ENCODE measurements at regions not wholly inside any gene's neighbourhood (a gene's known extent, or its start where the extent isn't known, plus 50 kb on each side); places are given as distances from the start of the nearest gene placed in this dataset.

GRCh38 chr1:221098471-221099405, 219.5 kb downstream of the HLX start:
- no peak for DNase-seq (ENCODE audit: low read depth in 4 of 4, low spot score in 2 of 4)

- no peak for DNase-seq (ENCODE audit: low read depth in 4 of 4, low spot score in 2 of 4)
These were observed 220.7 kb downstream of the HLX start for GRCh38 chr1:221099747-221100595.

GRCh38 chr1:221100611-221101010, 221.4 kb downstream of the HLX start:
- no peak for DNase-seq (ENCODE audit: low read depth in 4 of 4, low spot score in 2 of 4)

- DNase-seq (ENCODE audit: low read depth in 4 of 4, low spot score in 2 of 4) = no peak
These were observed 222.8 kb downstream of the HLX start for GRCh38 chr1:221101807-221102605.

- DNase-seq (ENCODE audit: low read depth in 4 of 4, low spot score in 2 of 4) = no peak
These were observed 225.4 kb downstream of the HLX start for GRCh38 chr1:221104596-221104995.

GRCh38 chr1:221105578-221105977, 226.3 kb downstream of the HLX start:
- no peak for DNase-seq (ENCODE audit: low read depth in 4 of 4, low spot score in 2 of 4)

- DNase-seq (ENCODE audit: low read depth in 4 of 4, low spot score in 2 of 4) = no peak
These were observed 227.4 kb downstream of the HLX start for GRCh38 chr1:221106616-221107015.

- DNase-seq (ENCODE audit: low read depth in 4 of 4, low spot score in 2 of 4) = no peak
These were observed 230.7 kb downstream of the HLX start for GRCh38 chr1:221109930-221110329.

GRCh38 chr1:221117133-221117532, 237.9 kb downstream of the HLX start:
- DNase-seq (ENCODE audit: low read depth in 4 of 4, low spot score in 2 of 4) = no peak

- no peak for DNase-seq (ENCODE audit: low read depth in 4 of 4, low spot score in 2 of 4)
These were observed 238.3 kb downstream of the HLX start for GRCh38 chr1:221117548-221117951.

- DNase-seq (ENCODE audit: low read depth in 4 of 4, low spot score in 2 of 4) = no peak
These were observed 239.1 kb downstream of the HLX start for GRCh38 chr1:221118176-221118937.

- DNase-seq (ENCODE audit: low read depth in 4 of 4, low spot score in 2 of 4) = no peak
These were observed 239.7 kb downstream of the HLX start for GRCh38 chr1:221118938-221119320.

- DNase-seq (ENCODE audit: low read depth in 4 of 4, low spot score in 2 of 4) = no peak
These were observed 243.3 kb downstream of the HLX start for GRCh38 chr1:221122501-221122900.

GRCh38 chr1:221125976-221126375, 246.7 kb downstream of the HLX start:
- DNase-seq (ENCODE audit: low read depth in 4 of 4, low spot score in 2 of 4) = no peak

- DNase-seq (ENCODE audit: low read depth in 4 of 4, low spot score in 2 of 4) = no peak
These were observed 258.4 kb downstream of the HLX start for GRCh38 chr1:221137666-221138065.

- no peak for DNase-seq (ENCODE audit: low read depth in 4 of 4, low spot score in 2 of 4)
These were observed 259.3 kb downstream of the HLX start for GRCh38 chr1:221138516-221138915.

GRCh38 chr1:221139991-221140390, 260.7 kb downstream of the HLX start:
- DNase-seq (ENCODE audit: low read depth in 4 of 4, low spot score in 2 of 4) = no peak

GRCh38 chr1:221141096-221141495, 261.9 kb downstream of the HLX start:
- no peak for DNase-seq (ENCODE audit: low read depth in 4 of 4, low spot score in 2 of 4)

- DNase-seq (ENCODE audit: low read depth in 4 of 4, low spot score in 2 of 4) = no peak
These were observed 262.5 kb downstream of the HLX start for GRCh38 chr1:221141606-221142285.

Data from left renal cortex interstitium (tissue), 4 donors.